ENCODE measurements at regions not wholly inside any gene's neighbourhood (a gene's known extent, or its start where the extent isn't known, plus 50 kb on each side); places are given as distances from the start of the nearest gene placed in this dataset.

GRCh38 chr5:39547553-39548154 lies 122.9 kb upstream of the DAB2 start:
- Histone ChIP-seq H3K36me3 (replicated peaks; ENCODE audit: insufficient read depth, low read length) (no peaks in the 10 kb centered on the region), H3F3A (ENCODE audit: insufficient read depth, low read length) (no peaks in the 10 kb centered on the region), H3K9ac (ENCODE audit: low read length) (peak overlapping the region; percentile 8; the same call in 1 of the 2 replicates), H3K27me3 (replicated peaks; ENCODE audit: insufficient read depth, low read length) (no peaks in the 10 kb centered on the region), H4K20me1 (ENCODE audit: insufficient read depth, low read length) (no peaks in the 10 kb centered on the region), H3K4me3 (ENCODE audit: low read length) (no peak overlapping the region), H3K27ac (ENCODE audit: low read length) (no peak overlapping the region), H3K79me2 (ENCODE audit: low read length) (no peaks in the 10 kb centered on the region), H3K4me1 (ENCODE audit: low read length) (peaks cover 15% of the 10 kb centered on the region), H3K9me3 (replicated peaks; ENCODE audit: insufficient read depth, low read length) (no peaks in the 10 kb centered on the region), H3K9me2 (replicated peaks; ENCODE audit: insufficient read depth, low read length) (no peaks in the 10 kb centered on the region), H2AFZ (ENCODE audit: low read length) (peak overlapping the region; percentile 67), H3K4me2 (ENCODE audit: low read depth, low read length) (peak overlapping the region; percentile 45)
- TF ChIP-seq EZH2 (optimal IDR thresholded peaks at IDR 0.05; ENCODE audit: low read depth, low read length) (no peak), EZH2phosphoT487 (IDR thresholded peaks at IDR 0.05; ENCODE audit: low read length) (no peak), CTCF (IDR thresholded peaks at IDR 0.05; ENCODE audit: low read length) (peak; percentile 79)
- peak; percentile 69 for DNase-seq

- H3K9me2 ChIP-seq (replicated peaks; ENCODE audit: insufficient read depth, low read length), result no peaks in the 10 kb centered on the region
- H3F3A ChIP-seq (ENCODE audit: insufficient read depth, low read length), result no peaks in the 10 kb centered on the region
- no peak overlapping the region for H2AFZ ChIP-seq (ENCODE audit: low read length)
- no peak overlapping the region for H3K27ac ChIP-seq (ENCODE audit: low read length)
- no peak overlapping the region for H3K4me2 ChIP-seq (ENCODE audit: low read depth, low read length)
- no peak overlapping the region for H3K4me3 ChIP-seq (ENCODE audit: low read length)
- H4K20me1 ChIP-seq (ENCODE audit: insufficient read depth, low read length), result no peaks in the 10 kb centered on the region
- no peaks in the 10 kb centered on the region for H3K27me3 ChIP-seq (replicated peaks; ENCODE audit: insufficient read depth, low read length)
- no peaks in the 10 kb centered on the region for H3K79me2 ChIP-seq (ENCODE audit: low read length)
- H3K36me3 ChIP-seq (replicated peaks; ENCODE audit: insufficient read depth, low read length), result no peaks in the 10 kb centered on the region
- no peak overlapping the region for H3K9ac ChIP-seq (ENCODE audit: low read length)
- no peak for DNase-seq
- TF ChIP-seq EZH2phosphoT487 (IDR thresholded peaks at IDR 0.05; ENCODE audit: low read length), result no peak
- TF ChIP-seq CTCF (IDR thresholded peaks at IDR 0.05; ENCODE audit: low read length), result no peak
- TF ChIP-seq EZH2 (optimal IDR thresholded peaks at IDR 0.05; ENCODE audit: low read depth, low read length), result no peak
- H3K4me1 ChIP-seq (ENCODE audit: low read length), result peaks cover 15% of the 10 kb centered on the region
- H3K9me3 ChIP-seq (replicated peaks; ENCODE audit: insufficient read depth, low read length), result no peaks in the 10 kb centered on the region
These were observed 120.2 kb upstream of the DAB2 start for GRCh38 chr5:39544941-39545340.

GRCh38 chr5:39543335-39543734 lies 118.6 kb upstream of the DAB2 start:
- no peaks in the 10 kb centered on the region for H3K36me3 ChIP-seq (replicated peaks; ENCODE audit: insufficient read depth, low read length)
- H2AFZ ChIP-seq (ENCODE audit: low read length), result no peak overlapping the region
- H3K9ac ChIP-seq (ENCODE audit: low read length), result no peak overlapping the region
- H3K27me3 ChIP-seq (replicated peaks; ENCODE audit: insufficient read depth, low read length), result no peaks in the 10 kb centered on the region
- no peak overlapping the region for H3K27ac ChIP-seq (ENCODE audit: low read length)
- no peaks in the 10 kb centered on the region for H3K9me2 ChIP-seq (replicated peaks; ENCODE audit: insufficient read depth, low read length)
- no peak for DNase-seq
- no peak for TF ChIP-seq EZH2 (optimal IDR thresholded peaks at IDR 0.05; ENCODE audit: low read depth, low read length)
- no peak for TF ChIP-seq CTCF (IDR thresholded peaks at IDR 0.05; ENCODE audit: low read length)
- TF ChIP-seq EZH2phosphoT487 (IDR thresholded peaks at IDR 0.05; ENCODE audit: low read length), result no peak
- H3F3A ChIP-seq (ENCODE audit: insufficient read depth, low read length), result no peaks in the 10 kb centered on the region
- no peaks in the 10 kb centered on the region for H3K79me2 ChIP-seq (ENCODE audit: low read length)
- no peaks in the 10 kb centered on the region for H3K9me3 ChIP-seq (replicated peaks; ENCODE audit: insufficient read depth, low read length)
- no peak overlapping the region for H3K4me2 ChIP-seq (ENCODE audit: low read depth, low read length)
- H3K4me3 ChIP-seq (ENCODE audit: low read length), result no peak overlapping the region
- no peaks in the 10 kb centered on the region for H4K20me1 ChIP-seq (ENCODE audit: insufficient read depth, low read length)
- peaks cover 15% of the 10 kb centered on the region for H3K4me1 ChIP-seq (ENCODE audit: low read length)

Measured in MM.1S (cell line).